HG03354 (cell line): ENCODE measurements at regions not wholly inside any gene's neighbourhood (a gene's known extent, or its start where the extent isn't known, plus 50 kb on each side); places are given as distances from the start of the nearest gene placed in this dataset.

ENCODE experiments used
- ATAC-seq: cut with Tn5 transposase; IDR thresholded peaks from one replicate; pipeline ENCODE4 v1.9.1; 2021; ENCODE audit warnings: mild to moderate bottlenecking; ENCODE audit not compliant: unreplicated experiment, poor library complexity, severe bottlenecking

- no peak for ATAC-seq
These were observed 169.8 kb downstream of the SUCLA2 start for GRCh38 chr13:47831265-47831664.

- no peak for ATAC-seq
These were observed 171.4 kb downstream of the SUCLA2 start for GRCh38 chr13:47829690-47830089.

GRCh38 chr13:47826471-47826870 lies 174.6 kb downstream of the SUCLA2 start:
- ATAC-seq, result no peak

GRCh38 chr13:47822036-47822435 lies 179.0 kb downstream of the SUCLA2 start:
- ATAC-seq, result no peak

- ATAC-seq, result no peak
These were observed 184.2 kb downstream of the SUCLA2 start for GRCh38 chr13:47816831-47817230.

GRCh38 chr13:47813718-47814117 lies 187.4 kb downstream of the SUCLA2 start:
- ATAC-seq, result no peak

GRCh38 chr13:47809411-47809810 lies 191.7 kb downstream of the SUCLA2 start:
- ATAC-seq, result no peak

- ATAC-seq, result no peak
These were observed 197.9 kb downstream of the SUCLA2 start for GRCh38 chr13:47803131-47803530.

GRCh38 chr13:47801555-47801954 lies 199.5 kb downstream of the SUCLA2 start:
- no peak for ATAC-seq

GRCh38 chr13:47800593-47800992 lies 200.5 kb downstream of the SUCLA2 start:
- no peak for ATAC-seq

- ATAC-seq, result no peak
These were observed 202.2 kb downstream of the SUCLA2 start for GRCh38 chr13:47798906-47799305.

GRCh38 chr13:47798194-47798593 lies 202.9 kb downstream of the SUCLA2 start:
- no peak for ATAC-seq

GRCh38 chr13:47796816-47797215 lies 204.3 kb downstream of the SUCLA2 start:
- ATAC-seq, result no peak

GRCh38 chr13:47794963-47795362 lies 206.1 kb downstream of the SUCLA2 start:
- no peak for ATAC-seq

- no peak for ATAC-seq
These were observed 210.3 kb downstream of the SUCLA2 start for GRCh38 chr13:47790755-47791154.

- no peak for ATAC-seq
These were observed 212.2 kb downstream of the SUCLA2 start for GRCh38 chr13:47788844-47789243.

- ATAC-seq, result no peak
These were observed 226.4 kb downstream of the SUCLA2 start for GRCh38 chr13:47774671-47774994.

GRCh38 chr13:47764817-47765216 lies 236.3 kb downstream of the SUCLA2 start:
- no peak for ATAC-seq

- ATAC-seq, result no peak
These were observed 243.5 kb downstream of the SUCLA2 start for GRCh38 chr13:47757466-47758080.

- no peak for ATAC-seq
These were observed 253.2 kb downstream of the SUCLA2 start for GRCh38 chr13:47747901-47748300.

- no peak for ATAC-seq
These were observed 274.7 kb downstream of the SUCLA2 start for GRCh38 chr13:47726394-47726793.

GRCh38 chr13:47723898-47724297 lies 277.2 kb downstream of the SUCLA2 start:
- ATAC-seq, result no peak
